ENCODE measurements at regions not wholly inside any gene's neighbourhood (a gene's known extent, or its start where the extent isn't known, plus 50 kb on each side); places are given as distances from the start of the nearest gene placed in this dataset.

- DNase-seq (ENCODE audit: low spot score) (no peak), FAIRE-seq (no peak)
Observed at GRCh38 chr6:22807261-22807660, 237.9 kb downstream of the HDGFL1 start.

GRCh38 chr6:22807818-22808217, 238.5 kb downstream of the HDGFL1 start:
- DNase-seq (ENCODE audit: low spot score) (no peak), FAIRE-seq (no peak)

DNA sequence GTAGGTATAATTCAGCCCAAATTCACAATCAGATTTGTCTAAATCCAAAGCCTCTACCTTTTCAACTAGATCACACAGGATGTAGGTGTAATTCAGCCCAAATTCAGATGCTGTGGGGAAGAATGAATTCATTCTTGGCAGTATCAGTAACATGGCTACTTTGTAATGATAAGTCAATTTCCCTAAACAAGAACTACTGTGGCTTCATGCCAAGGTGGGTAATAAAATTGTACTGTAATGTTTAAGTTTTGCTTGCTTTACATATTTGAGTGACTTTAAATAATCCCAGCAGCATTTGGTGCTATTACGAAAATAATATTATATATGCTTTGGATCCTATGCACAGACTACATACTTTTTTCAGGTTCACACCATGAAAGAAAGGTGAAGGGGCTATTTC, 239.1 kb downstream of the HDGFL1 start:
- DNase-seq (ENCODE audit: low spot score) (no peak), FAIRE-seq (no peak)

DNA sequence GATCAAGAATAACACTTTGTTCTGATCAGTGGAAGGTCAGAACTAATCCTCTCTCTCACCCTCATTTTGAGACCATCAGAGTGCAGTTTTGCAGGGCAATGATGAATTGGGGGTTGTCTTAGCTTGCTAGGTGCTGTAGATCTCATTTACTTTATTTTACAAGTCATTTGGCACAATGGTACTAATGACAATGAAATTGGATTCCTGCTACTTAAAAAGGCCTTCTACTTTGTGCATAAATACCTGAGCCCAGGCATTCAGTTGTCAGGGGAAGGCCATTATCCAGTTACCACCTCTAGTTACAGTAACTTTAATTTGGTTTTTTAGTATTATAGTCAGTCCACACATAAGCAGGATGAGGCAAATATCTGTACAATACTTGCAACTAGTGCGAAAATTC, 240.0 kb downstream of the HDGFL1 start:
- no peak for DNase-seq (ENCODE audit: low spot score)
- FAIRE-seq = no peak

DNA sequence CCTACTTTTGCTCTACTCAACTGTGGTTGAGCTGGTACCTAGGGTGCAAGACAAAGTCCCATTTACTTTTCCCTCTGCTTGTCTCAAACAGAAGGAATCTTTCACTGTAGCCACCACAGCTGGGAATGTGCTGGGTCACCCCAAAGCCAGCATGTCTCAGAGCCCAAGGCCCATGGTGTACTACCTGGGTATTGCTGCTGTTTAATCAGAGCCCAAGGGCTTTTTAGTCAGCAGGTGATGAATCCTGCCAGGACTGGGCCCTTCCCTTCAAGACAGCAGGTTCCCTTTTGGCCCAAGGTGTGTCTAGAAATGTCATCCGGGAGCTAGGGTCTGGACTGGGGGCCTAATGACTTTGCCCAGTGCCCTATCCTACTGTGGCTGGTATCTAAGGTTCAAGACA, 249.8 kb downstream of the HDGFL1 start:
- DNase-seq (ENCODE audit: low spot score) (no peak), FAIRE-seq (no peak)

DNA sequence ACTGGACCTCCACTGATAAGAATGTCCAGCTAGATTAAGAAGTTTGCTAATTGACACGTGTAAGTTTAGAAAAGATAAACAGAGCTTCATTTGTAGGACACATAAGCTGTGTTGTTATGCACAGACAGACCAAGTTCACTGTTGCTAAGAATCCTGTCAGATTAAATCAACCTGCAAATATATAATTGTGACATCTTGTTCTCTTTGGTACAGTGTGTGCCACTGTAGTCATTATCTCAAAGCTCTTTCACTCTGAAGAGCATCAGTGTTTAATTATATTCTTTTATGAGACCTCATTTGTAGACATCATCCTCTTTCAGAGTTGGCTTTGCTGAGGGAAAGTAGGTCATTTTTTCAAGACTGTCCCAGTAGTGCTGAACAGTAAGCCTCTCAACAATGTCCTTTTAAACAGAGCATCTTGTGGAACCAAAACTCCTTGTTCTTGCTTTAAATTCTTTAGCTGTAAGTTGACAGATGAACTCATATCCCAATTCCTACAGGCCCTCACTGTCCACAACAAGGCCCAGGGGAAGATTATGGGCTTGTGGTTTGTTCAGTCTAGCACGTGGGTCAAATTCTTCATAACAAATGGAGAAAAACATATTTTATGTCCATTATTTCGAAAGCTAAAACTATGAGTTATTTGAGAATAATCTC, 252.4 kb downstream of the HDGFL1 start:
- DNase-seq (ENCODE audit: low spot score) (no peak), FAIRE-seq (no peak)

DNA sequence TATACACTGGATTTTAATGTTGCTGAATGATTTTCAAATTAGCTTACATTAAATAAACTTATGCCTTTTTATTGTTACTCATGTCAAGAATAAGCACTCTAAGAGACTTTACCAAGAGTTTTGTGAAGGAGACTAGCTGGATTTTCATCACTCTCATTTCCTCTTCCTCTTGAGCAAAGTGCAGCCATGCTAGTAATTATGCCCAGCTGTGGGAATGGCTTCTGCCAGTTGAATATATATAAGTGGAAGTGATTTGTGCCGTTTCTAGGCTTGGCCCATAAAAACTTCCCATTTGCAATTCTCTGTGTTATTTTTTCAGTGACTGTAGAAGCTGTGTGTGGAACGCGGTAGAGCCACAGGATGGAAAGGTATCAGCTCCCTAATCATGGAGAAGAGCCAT, 255.8 kb downstream of the HDGFL1 start:
- DNase-seq (ENCODE audit: low spot score) (no peak), FAIRE-seq (no peak)

DNA sequence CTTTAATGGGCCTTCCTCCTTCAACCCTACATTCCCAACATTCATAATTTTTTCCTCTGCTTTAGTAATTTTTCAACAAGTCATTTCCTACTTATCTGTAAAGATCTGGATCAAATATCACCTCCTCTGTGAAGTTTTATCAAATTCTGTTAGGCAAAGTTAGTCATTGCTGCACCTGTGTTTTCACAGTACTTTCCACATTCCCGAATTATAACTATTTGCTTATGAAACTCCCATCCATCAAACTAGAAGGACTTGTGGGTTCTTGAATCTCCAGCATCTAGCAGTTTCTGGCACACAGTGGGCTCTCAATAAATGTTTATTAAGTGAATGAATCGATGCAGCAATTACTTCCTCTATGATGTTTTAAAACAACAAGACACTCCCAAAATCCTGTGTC, 257.6 kb downstream of the HDGFL1 start:
- FAIRE-seq = no peak
- no peak for DNase-seq (ENCODE audit: low spot score)

DNA sequence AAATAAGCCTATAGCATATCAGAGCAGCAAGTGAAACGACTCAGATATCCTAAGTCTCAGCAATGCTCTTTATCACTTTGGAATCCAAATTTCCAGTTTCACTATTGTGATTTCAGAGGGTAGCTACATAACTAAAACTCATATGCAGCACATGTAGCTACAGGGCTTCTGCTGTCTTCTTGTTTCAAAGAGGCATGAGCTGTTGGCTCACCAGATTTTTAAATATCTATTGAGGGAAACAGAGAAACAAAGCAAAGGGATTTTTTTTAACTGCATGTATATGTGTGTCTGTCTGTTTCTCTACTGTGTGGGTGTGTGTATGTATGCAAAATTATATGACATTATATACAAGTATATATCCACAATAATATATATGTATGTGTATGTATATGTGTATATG, 258.4 kb downstream of the HDGFL1 start:
- FAIRE-seq = no peak
- DNase-seq (ENCODE audit: low spot score) = no peak

DNA sequence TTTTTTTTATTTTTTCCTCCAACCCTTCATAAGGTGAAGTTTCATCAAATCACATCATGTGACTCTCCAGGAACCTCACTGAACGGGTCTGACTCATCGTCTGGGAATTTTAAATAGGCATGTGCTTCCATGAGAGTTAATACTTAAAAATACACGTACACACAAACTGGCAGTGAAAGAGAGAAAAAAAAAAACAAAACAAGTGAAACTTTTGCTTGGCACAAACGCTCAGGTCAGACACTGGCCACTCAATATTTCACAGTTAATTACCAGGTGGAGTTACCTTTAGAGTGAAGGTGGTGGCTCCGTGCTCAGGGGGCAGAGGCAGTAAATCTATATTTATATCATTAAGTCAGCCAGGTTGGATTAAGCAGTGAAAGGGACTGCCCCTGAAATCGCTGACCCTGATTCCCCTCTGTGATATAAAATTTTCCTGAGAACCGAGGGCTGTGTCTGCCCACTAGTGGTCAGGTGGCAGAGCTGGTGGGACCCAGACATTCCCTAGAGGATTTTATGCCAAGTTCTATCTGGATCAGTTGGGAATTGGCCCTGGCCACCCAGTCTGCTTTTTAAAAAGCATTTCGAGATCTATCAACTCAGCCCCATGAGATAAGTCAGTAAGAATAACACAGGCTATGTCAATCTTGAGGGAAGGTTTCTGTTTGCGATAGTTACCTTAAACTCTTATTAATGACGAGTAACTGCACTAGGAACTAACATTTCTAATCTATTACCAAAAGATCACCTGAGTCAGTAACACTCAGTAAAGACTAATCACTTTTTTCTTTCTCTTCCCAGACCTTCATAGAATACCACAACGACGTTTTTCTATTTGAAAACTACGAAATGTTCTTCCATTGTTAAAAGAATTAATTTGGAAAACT, 259.1 kb downstream of the HDGFL1 start:
- DNase-seq (ENCODE audit: low spot score) (peak; percentile 93), FAIRE-seq (peak; percentile 97)

- FAIRE-seq (peak; percentile 23), DNase-seq (ENCODE audit: low spot score) (no peak)
Observed at GRCh38 chr6:22829070-22829469, 259.7 kb downstream of the HDGFL1 start.

DNA sequence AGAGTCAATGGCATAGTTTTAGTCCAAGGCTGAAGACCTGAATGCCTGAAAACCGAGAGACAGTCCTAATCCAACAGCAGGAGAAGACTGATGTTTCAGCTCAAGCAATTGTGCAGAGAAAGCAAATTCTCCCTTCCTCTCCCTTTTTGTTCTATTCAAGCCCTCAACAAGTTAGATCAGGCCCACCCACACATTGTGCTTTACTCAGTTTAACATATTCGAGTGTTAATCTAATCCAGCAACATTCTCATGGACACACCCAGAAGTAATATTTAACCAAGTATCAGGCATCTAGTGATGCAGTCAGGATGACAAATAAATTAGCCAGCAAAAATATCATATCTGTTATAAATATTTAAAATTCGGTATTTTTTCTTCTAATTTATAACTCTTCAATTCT, 261.1 kb downstream of the HDGFL1 start:
- FAIRE-seq = no peak

DNA sequence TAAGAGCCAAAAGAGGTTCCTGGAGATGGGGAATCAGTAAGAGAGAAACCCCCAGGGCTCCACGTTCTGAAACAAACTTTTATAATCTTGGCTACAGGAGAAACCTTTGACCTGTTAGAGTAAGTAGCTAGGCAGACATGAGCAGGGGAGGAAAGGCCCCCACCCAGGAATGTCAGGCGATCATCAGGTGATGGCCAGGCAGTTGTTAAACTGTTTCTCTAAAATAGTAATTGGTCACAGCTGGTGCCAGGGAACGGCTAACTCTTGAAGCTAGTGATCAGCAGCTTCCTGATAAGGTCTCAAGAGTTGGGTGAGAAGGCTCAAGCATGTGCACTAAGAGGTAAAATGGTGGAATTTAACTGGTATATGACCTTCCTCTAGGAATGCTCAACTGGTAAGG, 263.8 kb downstream of the HDGFL1 start:
- no peak for DNase-seq (ENCODE audit: low spot score)
- no peak for FAIRE-seq

More for the DNA sequence above, 261.1 kb downstream of the HDGFL1 start:
- DNase-seq (ENCODE audit: low spot score) = no peak

DNA sequence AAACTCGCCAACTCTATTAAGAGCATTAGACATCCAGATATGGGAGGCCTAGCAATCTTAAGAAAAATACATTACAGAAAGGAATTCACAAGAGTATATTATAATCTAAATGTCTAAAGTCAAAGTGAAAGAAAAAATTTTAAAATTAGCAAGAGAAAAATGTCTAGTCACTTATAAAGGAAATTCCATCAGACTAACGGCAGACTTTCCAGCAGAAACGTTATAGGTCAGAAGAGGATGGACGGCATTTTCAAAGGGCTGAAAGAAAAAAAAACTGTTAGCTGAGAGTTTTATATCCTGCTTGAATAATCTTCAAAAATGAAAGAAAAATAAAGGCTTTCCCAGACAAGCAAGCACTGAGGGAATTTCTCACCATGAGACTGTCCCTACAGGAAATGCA, 269.0 kb downstream of the HDGFL1 start:
- no peak for FAIRE-seq
- DNase-seq (ENCODE audit: low spot score) = no peak

DNA sequence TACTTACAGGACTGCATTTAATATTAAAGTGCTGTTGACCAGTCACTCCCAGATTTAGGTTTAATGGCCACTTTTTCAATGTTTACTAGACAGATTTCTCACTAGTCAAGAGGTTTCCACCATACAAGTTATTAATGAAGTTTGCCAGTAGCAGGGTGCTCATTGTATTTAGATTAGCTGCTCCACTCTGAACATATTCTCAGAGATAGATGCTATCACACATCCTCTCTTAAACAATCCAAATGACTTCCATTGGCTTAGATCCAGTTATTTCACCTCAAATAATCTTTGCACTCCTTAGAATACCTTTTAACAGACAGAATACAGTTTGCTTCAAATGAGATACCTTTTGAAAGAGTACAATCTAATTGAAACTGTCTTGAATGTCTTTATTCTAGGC, 276.1 kb downstream of the HDGFL1 start:
- no peak for DNase-seq (ENCODE audit: low spot score)
- FAIRE-seq = no peak

DNA sequence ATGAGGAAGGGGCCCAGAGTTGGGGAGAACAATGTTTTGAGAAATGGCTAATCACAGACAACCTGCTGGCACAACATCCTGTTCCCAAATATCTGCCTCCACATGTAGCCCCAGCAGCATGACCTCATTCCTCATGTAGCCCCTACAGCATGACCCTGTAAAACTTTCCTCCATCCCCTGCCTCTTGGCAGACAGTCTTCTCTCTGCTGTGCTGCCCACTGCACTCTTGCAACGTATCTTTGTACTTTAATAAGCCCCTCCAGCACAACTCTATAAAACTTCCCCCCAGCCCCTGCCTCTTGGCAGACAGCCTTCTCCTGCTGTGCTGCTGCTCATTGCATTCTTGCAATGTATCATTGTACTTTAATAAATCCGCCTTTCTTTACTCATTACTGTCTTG, 278.8 kb downstream of the HDGFL1 start:
- FAIRE-seq (no peak), DNase-seq (ENCODE audit: low spot score) (no peak)

- FAIRE-seq = no peak
- no peak for DNase-seq (ENCODE audit: low spot score)
Observed at GRCh38 chr6:22849921-22850320, 280.6 kb downstream of the HDGFL1 start.

DNA sequence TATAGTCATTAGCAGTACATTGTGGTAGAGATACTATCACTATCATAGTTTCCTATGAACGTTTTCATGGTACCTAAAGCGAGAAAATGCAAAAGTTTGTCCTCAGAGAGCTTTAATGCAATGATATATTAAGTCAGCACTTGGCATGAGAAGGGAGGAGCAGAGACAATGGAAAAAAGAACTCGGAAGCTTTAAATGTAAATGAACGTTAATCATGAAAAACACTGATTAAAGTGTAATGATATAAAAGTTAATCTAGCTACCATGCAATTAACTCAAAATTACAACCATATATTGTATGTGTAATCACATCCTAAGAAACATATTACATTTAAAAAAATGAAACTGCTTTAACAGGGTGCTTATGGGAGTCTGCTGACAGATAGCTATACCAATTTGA, 282.7 kb downstream of the HDGFL1 start:
- DNase-seq (ENCODE audit: low spot score) = no peak
- no peak for FAIRE-seq

GRCh38 chr6:22873513-22874136, 304.3 kb downstream of the HDGFL1 start:
- DNase-seq (ENCODE audit: low spot score) (no peak), FAIRE-seq (no peak)

DNA sequence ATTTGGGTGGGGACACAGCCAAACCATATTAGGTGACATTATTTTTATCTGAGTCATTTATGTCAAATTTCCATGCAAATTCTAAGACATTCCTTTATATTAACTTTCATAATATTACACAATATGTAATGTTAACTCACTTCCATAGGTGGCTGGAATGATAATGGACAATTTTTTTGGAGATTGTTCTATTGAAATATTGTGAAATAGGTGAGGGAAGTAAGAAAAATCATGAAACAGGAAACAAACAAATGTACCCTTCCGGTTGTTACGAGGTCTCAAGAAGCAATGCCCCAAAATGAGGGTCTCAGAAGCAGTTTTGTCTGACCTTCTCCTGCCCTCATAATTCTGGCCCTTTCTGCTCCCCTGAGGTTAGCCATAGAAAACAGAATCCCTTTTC, 306.5 kb downstream of the HDGFL1 start:
- no peak for DNase-seq (ENCODE audit: low spot score)
- no peak for FAIRE-seq

- FAIRE-seq = no peak
- no peak for DNase-seq (ENCODE audit: low spot score)
Observed at GRCh38 chr6:22878324-22878701, 308.9 kb downstream of the HDGFL1 start.

GRCh38 chr6:22878706-22879105, 309.3 kb downstream of the HDGFL1 start:
- DNase-seq (ENCODE audit: low spot score) (no peak), FAIRE-seq (no peak)
